ENCODE measurements at regions not wholly inside any gene's neighbourhood (a gene's known extent, or its start where the extent isn't known, plus 50 kb on each side); places are given as distances from the start of the nearest gene placed in this dataset.

DNA sequence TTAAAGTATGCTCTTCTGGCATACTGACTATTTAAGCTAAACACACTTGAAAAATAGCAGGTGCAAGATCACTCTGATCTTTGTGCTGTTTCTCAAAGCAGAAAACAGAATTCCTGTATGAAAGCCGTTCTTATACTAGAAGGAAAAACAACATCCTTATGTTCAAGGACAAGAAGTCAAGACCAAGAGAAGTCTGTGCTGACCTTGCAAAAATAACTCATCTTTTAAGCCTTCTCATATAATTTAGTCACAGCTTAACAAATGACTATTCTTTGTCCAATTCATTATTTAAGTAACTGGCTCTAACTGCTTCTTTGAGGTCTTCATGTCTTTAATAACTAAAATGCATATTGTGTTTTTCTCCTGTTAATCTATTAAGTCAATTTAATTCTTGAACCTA, 2750.2 kb upstream of the PCDH20 start:
- Histone ChIP-seq H3K4me2 (no peak overlapping the region), H3K9me2 (replicated peaks; ENCODE audit: insufficient read depth) (no peaks in the 10 kb centered on the region)
- 74% methylated on average over 1 of the region's 1 CpG for WGBS (ENCODE audit: low lambda C conversion rate, missing lambda C conversion rate)

GRCh38 chr13:64164435-64164834, 2748.8 kb upstream of the PCDH20 start:
- Histone ChIP-seq H2AFZ (no peak overlapping the region), H3K36me3 (replicated peaks; ENCODE audit: insufficient read depth, low read depth) (no peaks in the 10 kb centered on the region), H3K4me3 (no peak overlapping the region)

More for the DNA sequence above, 2750.2 kb upstream of the PCDH20 start:
- Histone ChIP-seq H2AFZ (no peak overlapping the region), H3K79me2 (no peaks in the 10 kb centered on the region), H3K27ac (no peak overlapping the region), H3K27me3 (no peaks in the 10 kb centered on the region), H3K9me3 (ENCODE audit: low read depth) (no peaks in the 10 kb centered on the region), H3K36me3 (replicated peaks; ENCODE audit: insufficient read depth, low read depth) (no peaks in the 10 kb centered on the region), H3K4me1 (ENCODE audit: insufficient read depth) (no peaks in the 10 kb centered on the region), H4K20me1 (ENCODE audit: insufficient read depth, poor library complexity, severe bottlenecking) (no peaks in the 10 kb centered on the region), H3K4me3 (no peak overlapping the region)
- no peak for DNase-seq (ENCODE audit: low spot score)
- TF ChIP-seq EZH2phosphoT487 (IDR thresholded peaks at IDR 0.05; ENCODE audit: low read depth, severe bottlenecking, unreplicated experiment) (no peak), EZH2 (IDR thresholded peaks at IDR 0.05; ENCODE audit: borderline replicate concordance) (no peak)
- TF ChIP-seq, protein P1, sequence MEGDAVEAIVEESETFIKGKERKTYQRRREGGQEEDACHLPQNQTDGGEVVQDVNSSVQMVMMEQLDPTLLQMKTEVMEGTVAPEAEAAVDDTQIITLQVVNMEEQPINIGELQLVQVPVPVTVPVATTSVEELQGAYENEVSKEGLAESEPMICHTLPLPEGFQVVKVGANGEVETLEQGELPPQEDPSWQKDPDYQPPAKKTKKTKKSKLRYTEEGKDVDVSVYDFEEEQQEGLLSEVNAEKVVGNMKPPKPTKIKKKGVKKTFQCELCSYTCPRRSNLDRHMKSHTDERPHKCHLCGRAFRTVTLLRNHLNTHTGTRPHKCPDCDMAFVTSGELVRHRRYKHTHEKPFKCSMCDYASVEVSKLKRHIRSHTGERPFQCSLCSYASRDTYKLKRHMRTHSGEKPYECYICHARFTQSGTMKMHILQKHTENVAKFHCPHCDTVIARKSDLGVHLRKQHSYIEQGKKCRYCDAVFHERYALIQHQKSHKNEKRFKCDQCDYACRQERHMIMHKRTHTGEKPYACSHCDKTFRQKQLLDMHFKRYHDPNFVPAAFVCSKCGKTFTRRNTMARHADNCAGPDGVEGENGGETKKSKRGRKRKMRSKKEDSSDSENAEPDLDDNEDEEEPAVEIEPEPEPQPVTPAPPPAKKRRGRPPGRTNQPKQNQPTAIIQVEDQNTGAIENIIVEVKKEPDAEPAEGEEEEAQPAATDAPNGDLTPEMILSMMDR (IDR thresholded peaks at IDR 0.05; ENCODE audit: poor library complexity): no peak

GRCh38 chr13:64160479-64160878, 2744.8 kb upstream of the PCDH20 start:
- Histone ChIP-seq H3K36me3 (replicated peaks; ENCODE audit: insufficient read depth, low read depth) (no peaks in the 10 kb centered on the region), H3K9me3 (ENCODE audit: low read depth) (no peaks in the 10 kb centered on the region), H3K9me2 (replicated peaks; ENCODE audit: insufficient read depth) (no peaks in the 10 kb centered on the region), H3K79me2 (no peaks in the 10 kb centered on the region), H4K20me1 (ENCODE audit: insufficient read depth, poor library complexity, severe bottlenecking) (no peaks in the 10 kb centered on the region), H3K27me3 (no peaks in the 10 kb centered on the region), H3K4me3 (no peak overlapping the region), H2AFZ (no peak overlapping the region), H3K4me1 (ENCODE audit: insufficient read depth) (no peaks in the 10 kb centered on the region), H3K4me2 (no peak overlapping the region), H3K27ac (no peak overlapping the region)
- TF ChIP-seq, protein P1 (IDR thresholded peaks at IDR 0.05; ENCODE audit: poor library complexity): no peak
- TF ChIP-seq EZH2 (IDR thresholded peaks at IDR 0.05; ENCODE audit: borderline replicate concordance): no peak
- no peak for TF ChIP-seq EZH2phosphoT487 (IDR thresholded peaks at IDR 0.05; ENCODE audit: low read depth, severe bottlenecking, unreplicated experiment)
- DNase-seq (ENCODE audit: low spot score): no peak

More at GRCh38 chr13:64164435-64164834, 2748.8 kb upstream of the PCDH20 start:
- H3K27ac ChIP-seq: no peak overlapping the region
- H3K9me2 ChIP-seq (replicated peaks; ENCODE audit: insufficient read depth): no peaks in the 10 kb centered on the region
- H3K27me3 ChIP-seq: no peaks in the 10 kb centered on the region
- DNase-seq (ENCODE audit: low spot score): no peak
- H3K4me1 ChIP-seq (ENCODE audit: insufficient read depth): no peaks in the 10 kb centered on the region
- H3K79me2 ChIP-seq: no peaks in the 10 kb centered on the region
- WGBS (ENCODE audit: low lambda C conversion rate, missing lambda C conversion rate): 97% methylated on average over 4 of the region's 4 CpGs
- H4K20me1 ChIP-seq (ENCODE audit: insufficient read depth, poor library complexity, severe bottlenecking): no peaks in the 10 kb centered on the region
- H3K9me3 ChIP-seq (ENCODE audit: low read depth): no peaks in the 10 kb centered on the region
- no peak overlapping the region for H3K4me2 ChIP-seq
- TF ChIP-seq, protein P1 (IDR thresholded peaks at IDR 0.05; ENCODE audit: poor library complexity): no peak
- TF ChIP-seq EZH2 (IDR thresholded peaks at IDR 0.05; ENCODE audit: borderline replicate concordance) (no peak), EZH2phosphoT487 (IDR thresholded peaks at IDR 0.05; ENCODE audit: low read depth, severe bottlenecking, unreplicated experiment) (no peak)

DNA sequence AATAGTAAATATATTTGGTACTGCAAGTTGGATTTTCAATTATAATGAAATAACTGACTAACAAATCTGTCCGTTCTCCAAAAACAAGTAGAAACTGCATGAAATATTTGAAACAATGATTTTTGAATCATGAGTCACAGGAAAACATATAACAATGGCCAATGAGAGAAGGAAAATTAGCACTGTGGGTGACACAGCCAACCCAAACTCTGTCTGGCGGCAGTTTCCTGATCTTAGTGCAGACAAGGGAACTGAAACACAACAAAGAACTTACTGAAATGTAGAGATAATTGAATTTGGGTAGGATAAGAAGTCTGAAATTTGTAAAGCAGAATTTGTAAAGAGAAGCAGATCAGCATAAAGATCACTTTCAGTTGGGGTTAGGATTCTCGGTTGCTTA, 2743.3 kb upstream of the PCDH20 start:
- Histone ChIP-seq H3K79me2 (no peaks in the 10 kb centered on the region), H3K4me1 (ENCODE audit: insufficient read depth) (no peaks in the 10 kb centered on the region), H3K9me3 (ENCODE audit: low read depth) (no peaks in the 10 kb centered on the region), H3K4me2 (no peak overlapping the region), H3K27me3 (no peaks in the 10 kb centered on the region), H3K36me3 (replicated peaks; ENCODE audit: insufficient read depth, low read depth) (no peaks in the 10 kb centered on the region), H3K27ac (no peak overlapping the region), H2AFZ (no peak overlapping the region), H3K9me2 (replicated peaks; ENCODE audit: insufficient read depth) (no peaks in the 10 kb centered on the region), H4K20me1 (ENCODE audit: insufficient read depth, poor library complexity, severe bottlenecking) (no peaks in the 10 kb centered on the region), H3K4me3 (no peak overlapping the region)
- 83% methylated on average over 3 of the region's 3 CpGs for WGBS (ENCODE audit: low lambda C conversion rate, missing lambda C conversion rate)
- TF ChIP-seq, protein P1 (IDR thresholded peaks at IDR 0.05; ENCODE audit: poor library complexity): no peak
- TF ChIP-seq EZH2phosphoT487 (IDR thresholded peaks at IDR 0.05; ENCODE audit: low read depth, severe bottlenecking, unreplicated experiment): no peak
- no peak for TF ChIP-seq EZH2 (IDR thresholded peaks at IDR 0.05; ENCODE audit: borderline replicate concordance)
- no peak for DNase-seq (ENCODE audit: low spot score)

Data from hepatocyte (in vitro differentiated cells).